Activated CD4-positive, alpha-beta T cell treated with anti-CD3 and anti-CD28 coated beads, Interleukin-10, Interleukin-2, amounts not matched to agents 100 ng/mL and 50 ng/mL, durations not matched to agents 16 hours and 8 hours (primary cell): ENCODE measurements at regions not wholly inside any gene's neighbourhood (a gene's known extent, or its start where the extent isn't known, plus 50 kb on each side); places are given as distances from the start of the nearest gene placed in this dataset.
"Not testable (repeated sequence)": the region's sequence is repeated elsewhere in the genome, so short reads cannot be mapped to it uniquely, and the experiment has no call there.

Experiments
- DNase-seq: peaks from one replicate; pipeline ENCODE4 v3.0.0-alpha.2; 2020

DNA sequence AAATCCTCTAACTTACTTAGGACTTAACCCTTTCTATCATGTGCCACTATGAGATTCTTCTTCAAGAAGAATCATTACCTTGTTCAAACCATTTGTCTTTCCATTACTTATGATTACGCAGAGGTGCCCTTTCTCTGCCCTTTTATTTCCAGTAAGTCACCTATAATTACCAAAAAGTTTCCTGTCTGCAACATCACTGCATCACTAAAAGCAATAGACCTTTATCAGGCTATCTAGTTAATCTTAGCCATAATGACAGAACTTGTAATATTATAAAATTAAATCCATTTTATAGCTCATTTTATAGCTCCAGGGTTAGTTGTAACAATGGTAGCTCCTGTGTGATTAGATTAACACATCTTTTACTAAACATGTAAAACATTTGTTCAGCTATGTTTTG is 673.6 kb upstream of the PITX2 start:
- DNase-seq, result no peak

DNA sequence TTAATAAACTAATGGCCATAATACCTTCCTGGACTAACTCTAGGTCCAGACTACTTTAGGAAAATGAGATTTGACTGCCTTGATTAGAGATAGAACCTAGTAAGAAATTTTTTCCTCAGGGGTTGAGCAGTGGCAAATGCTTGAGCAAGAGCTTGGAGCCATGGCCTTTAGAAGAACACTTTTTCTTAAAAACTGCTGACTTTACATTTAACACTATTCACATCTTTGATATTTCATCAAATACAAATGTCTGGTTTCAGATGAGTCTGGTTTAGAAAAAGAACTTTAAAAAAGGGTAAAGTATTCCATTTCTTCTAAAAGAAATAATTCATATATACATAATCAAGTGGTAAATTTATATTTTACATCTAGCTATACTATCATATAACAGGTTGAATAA is 680.9 kb upstream of the PITX2 start:
- DNase-seq, result no peak

DNA sequence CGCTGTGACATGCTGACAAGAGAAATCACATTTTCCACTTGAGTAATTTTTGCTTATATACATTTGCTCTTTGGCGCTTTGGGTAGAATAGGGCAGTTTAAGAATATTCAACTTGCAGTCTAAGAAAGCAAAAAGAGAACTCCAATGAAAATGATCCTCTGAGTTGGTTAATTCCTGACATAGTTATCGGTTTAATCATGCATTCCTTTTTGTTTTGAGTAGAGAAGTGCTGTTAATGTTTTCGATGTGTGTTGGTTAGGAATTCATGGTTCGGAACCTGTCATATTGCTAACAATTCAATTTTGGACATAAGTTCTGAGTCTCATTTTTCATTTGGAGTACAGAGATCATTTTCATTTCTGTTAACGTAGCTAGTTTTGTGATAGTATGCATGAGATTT is 700.6 kb upstream of the PITX2 start:
- DNase-seq, result no peak

DNA sequence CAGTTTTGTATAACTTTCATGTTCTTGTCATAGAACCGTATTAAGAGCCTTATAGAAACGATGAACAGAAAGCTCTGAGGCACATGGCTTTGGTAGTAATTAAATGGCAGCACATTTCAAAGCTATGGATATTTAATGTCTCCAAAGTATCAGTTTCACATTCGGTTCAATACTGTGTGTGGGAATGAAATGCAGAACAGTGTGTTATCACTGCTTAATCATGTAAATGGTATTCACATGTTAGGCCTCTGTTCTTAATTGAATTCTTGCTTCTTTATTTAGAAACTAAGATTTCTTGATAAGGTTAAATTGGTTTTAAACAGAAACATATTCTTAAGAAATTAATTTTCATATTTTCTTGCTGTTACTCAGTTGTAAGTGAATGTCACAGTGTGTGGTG is 701.0 kb upstream of the PITX2 start:
- no peak for DNase-seq

DNA sequence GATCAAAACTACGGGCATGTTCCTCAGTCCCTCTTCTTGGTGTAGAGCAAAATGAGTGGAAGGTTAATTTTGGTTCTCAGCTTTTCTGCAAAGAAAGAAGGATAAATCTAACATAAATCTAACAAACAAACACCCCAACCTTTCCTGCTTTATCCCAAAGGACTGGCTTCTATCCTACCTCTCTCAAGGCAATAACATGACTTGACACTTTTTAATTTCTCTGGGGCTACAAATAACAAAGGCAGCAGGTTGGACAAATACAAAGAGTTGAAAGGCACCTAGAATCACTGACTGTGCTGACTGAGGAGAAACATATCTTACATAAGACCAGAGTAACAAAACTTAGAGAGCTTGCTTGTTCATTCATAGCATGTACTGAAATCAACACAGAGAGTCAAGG is 703.6 kb upstream of the PITX2 start:
- no peak for DNase-seq

DNA sequence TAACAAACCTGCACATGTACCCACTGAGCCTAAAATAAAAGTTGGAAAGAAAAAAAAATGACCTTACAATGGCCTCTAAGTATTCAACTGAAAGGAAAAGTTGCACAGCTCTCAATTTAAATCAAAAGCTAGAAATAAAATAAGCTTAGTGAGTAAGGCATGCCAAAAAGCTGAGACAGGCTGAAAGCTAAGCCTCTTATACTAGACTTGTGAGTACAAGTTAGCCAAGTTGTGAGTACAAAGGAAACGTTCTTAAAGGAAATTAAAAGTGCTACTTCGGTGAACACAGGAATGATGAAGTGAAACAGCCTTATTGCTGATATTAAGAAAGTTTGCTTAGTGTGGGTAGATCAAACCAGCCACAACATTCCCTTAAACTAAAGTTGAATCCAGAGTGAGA is 707.9 kb upstream of the PITX2 start:
- DNase-seq, result no peak

DNA sequence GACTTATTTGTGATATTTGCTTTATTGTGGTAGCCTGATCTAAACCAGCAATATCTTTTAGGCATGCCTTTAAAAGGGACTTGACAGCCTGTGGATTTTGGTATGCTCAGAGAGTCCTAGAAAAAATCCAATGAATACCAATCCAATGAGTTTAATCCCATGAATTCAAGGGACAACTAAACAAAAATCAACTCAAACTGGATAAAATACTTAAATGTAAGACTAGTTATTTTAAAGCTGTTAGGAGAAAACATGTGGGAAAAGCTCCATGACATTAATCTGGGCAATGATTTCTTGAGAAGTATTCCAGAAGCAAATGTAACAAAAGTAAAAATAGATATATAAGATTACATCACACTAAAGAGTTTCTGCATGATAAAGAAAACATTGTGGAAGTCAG is 711.5 kb upstream of the PITX2 start:
- DNase-seq, result no peak

DNA sequence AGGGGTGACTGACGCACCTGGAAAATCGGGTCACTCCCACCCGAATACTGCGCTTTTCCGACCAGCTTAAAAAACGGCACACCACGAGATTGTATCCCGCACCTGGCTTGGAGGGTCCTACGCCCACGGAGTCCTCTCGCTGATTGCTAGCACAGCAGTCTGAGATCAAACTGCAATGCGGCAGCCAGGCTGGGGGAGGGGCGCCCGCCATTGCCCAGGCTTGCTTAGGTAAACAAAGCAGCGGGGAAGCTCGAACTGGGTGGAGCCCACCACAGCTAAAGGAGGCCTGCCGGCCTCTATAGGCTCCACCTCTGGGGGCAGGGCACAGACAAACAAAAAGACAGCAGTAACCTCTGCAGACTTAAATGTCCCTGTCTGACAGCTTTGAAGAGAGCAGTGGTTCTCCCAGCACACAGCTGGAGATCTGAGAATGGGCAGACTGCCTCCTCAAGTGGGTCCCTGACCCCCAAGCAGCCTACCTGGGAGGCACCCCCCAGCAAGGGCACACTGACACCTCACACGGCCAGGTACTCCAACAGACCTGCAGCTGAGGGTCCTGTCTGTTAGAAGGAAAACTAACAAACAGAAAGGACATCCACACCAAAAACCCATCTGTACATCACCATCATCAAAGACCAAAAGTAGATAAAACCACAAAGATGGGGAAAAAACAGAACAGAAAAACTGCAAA is 714.5 kb upstream of the PITX2 start:
- not testable (repeated sequence) for DNase-seq

DNA sequence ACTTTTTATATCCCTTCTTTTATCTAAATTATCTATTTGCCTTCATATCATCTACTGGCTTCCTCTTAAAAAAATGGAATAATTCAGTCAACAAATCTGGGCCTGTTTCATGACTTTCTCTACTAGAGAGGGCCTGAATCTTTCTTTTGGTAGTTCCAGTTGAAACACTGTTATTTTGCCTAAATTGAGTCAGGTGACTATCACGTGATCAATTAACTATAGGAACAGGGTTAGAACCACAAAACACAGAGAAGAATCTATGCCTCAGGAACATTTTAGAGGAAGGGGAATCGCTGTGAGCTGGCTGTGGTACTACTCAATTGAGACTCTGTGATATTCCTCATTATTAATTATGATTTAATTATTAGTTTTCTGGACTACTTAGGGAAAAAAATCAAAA is 736.7 kb upstream of the PITX2 start:
- no peak for DNase-seq

DNA sequence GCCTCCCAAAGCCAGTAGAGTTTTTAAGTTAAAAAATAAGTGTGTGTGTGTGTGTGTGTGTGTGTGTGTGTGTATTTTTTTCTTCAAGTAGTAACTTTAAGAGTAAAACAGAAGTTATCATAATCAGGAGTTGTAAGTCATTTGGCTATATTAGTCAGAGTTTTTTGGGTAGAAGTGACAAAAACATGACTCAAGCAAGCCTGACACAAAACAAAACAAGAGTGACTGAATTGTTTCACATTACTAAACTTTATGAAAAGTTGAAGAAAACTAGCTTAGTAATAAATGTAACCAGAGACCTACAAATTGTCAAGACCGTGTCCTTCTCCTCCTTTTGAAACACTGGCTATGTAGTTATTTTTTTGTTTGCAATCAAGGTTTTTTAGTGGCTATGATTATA is 738.0 kb upstream of the PITX2 start:
- DNase-seq, result peak; percentile 22

DNA sequence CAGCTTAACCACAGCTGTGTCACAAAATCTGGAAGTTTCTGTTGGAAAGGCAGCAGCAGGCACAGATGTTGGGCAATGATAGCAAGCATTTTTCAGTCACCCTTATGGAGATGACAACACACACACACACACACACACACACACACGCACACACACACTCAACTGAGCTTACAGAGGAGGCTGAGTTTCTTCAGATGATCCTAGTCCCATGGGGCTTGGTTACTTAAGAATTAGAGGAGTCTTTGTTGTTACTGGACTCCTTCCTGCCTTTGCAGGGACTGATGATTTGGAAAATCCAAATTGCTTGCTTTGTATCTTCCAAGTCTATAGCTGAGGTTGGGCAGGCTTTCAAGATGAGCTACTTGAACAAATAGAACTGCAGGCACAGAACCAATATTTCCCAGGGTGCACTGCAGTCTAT is 740.1 kb upstream of the PITX2 start:
- no peak for DNase-seq

DNA sequence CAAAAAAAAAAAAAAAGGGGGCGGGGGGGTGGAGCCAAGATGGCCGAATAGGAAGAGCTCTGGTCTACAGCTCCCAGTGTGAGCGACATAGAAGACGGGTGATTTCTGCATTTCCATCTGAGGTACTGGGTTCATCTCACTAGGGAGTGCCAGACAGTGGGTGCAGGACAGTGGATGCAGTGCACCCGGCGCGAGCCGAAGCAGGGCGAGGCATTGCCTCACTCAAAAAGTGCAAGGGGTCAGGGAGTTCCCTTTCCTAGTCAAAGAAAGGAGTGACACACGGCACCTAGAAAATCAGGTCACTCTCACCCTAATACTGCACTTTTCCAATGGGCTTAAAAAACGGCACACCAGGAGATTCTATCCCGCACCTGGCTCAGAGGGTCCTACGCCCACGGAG is 755.0 kb upstream of the PITX2 start:
- DNase-seq, result not testable (repeated sequence)

DNA sequence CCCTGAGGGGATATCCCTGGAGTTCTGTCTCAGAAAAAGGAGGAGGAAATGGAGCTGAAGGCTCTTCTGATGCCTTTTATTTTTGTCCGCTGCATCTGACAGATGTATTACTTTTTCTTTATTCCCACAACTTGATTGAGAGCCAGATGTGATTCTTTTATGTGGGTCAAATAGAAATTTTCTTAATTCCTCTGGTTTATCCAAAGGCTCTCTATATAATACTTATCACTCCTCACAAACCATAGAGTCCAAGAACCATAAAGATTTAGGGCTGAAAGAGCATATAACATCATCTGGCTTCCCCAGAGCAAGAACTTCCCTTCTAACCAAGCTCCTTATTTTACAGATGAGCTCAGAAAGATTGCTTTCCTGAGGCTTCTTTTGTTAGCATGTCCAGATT is 756.7 kb upstream of the FAM241A start:
- DNase-seq, result no peak

DNA sequence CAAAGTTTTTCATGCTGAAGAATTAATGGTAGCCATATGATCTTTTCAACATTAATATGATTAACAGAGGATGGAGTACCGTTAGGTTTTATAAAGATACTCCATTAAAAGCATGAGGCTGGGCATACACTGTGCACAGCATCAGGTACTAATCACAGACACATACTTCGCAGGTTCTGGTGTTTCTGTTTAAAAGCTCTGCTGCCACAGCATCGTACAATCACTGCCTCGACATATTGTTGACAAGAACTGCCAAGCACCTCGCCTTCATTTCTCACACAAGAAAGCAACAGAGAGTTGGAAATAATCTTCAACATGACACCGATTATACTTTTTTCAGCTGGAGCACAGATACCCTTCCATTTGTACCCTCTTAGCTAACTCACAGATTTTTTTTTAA is 753.4 kb upstream of the FAM241A start:
- no peak for DNase-seq

DNA sequence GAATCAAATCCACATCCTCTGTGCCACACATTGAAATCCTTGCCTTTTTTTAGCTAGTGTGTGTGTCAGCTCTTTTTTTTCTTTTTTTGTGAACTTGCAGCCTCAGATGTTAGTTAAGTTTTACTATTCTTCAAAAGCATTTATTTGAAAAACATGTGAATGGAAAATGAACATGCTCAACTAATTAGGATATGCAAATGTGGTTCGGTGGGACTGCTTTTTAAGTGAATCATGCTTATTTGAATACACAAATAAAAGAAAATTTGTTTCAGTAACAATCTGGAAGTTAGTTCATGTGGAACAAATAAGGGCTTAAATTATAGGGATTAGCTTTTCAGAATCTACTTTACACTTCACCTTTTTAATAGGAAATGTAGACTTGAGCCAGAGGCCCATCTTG is 751.5 kb upstream of the FAM241A start:
- DNase-seq, result no peak

DNA sequence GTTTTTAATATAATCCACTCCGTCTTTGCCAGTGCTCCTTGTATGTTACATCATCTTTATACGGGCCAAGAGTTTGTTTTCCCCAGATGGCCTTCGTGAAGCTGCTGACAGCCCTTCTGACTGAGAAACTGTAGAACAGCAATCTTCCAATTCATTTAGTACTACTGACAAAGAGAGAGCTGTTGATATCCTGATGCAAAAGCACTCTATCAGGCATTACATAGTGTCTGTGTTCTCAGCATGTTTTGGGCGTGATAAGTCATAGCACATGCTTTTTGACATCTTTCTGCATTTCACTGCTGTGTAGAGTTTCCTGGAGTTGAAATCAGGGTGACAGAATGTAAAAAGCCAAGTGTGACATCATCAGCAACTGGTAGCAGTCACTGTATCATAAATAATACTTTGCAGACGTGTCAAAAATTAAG is 746.3 kb upstream of the FAM241A start:
- no peak for DNase-seq

DNA sequence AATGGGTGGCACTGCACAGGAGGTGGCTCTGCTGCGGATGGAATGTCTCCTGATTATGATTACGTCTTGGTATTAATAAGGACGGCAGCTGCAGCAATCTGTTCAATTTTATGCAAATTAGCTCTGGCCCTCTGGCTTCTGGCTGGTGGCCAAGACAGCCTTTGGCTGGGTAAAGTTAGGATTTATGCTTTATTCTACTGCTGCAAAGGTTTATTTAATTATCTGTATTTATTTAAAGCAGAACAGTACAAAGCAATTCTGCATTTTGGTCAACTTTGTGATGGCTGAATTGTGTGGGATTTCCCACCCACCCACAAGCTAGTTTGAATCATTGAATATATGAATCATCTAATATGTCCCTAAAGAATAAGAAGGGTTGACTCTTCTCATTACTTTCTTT is 745.6 kb upstream of the FAM241A start:
- no peak for DNase-seq

DNA sequence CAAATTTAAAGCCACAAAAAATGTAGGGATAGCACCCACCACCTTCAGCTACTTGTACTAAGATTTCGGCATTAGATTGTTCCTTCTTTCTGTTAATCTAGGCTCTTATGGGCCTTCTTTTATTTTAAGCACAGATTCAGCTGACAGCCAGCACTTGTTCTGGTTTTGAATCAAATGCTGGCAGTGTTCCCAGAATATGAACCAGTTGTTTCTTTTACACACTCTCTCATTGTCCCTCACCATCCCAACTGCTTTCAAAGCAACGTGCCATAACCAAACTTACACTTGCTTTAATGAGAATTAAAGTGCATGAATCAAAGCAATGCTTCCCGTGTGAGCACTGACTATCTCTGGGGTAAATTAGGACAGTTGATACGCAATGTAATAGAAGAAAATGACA is 744.5 kb upstream of the FAM241A start:
- no peak for DNase-seq

DNA sequence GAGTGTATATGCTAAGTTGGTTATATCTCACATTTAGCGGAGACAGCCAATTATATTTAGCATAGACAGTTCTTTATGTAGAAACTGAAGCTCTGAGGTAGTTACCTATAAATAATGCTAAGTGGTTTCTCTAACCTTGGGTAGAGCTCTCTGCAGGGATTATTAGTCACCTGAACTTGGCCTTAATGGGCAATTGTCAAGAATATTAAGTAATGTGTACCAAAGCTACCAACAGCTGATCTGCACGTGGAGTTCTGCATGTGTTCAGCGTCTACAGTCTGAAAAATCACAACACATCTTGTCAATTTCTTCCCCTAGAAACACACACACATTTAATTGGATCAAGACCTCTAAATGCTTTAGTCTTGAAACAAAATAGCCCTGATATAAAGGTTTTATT is 740.6 kb upstream of the FAM241A start:
- DNase-seq, result no peak

DNA sequence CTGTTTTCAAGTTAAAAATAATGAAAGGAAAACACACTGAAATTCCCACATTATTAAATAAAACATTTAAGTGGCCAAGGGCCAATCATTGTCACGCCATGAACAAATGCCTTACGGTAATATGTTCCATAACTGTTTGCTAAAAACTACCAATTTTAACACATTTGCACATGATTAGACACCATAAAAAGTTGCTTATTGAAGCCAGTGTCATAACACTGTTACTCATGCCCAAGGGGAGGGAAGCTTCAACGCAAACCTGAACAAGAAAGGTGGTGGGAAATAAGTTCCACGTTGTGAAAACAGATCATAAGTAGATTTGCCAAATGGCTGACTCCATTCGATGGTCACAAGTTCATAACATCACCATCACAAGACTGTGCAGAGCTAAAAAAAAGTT is 739.3 kb upstream of the FAM241A start:
- DNase-seq, result no peak

DNA sequence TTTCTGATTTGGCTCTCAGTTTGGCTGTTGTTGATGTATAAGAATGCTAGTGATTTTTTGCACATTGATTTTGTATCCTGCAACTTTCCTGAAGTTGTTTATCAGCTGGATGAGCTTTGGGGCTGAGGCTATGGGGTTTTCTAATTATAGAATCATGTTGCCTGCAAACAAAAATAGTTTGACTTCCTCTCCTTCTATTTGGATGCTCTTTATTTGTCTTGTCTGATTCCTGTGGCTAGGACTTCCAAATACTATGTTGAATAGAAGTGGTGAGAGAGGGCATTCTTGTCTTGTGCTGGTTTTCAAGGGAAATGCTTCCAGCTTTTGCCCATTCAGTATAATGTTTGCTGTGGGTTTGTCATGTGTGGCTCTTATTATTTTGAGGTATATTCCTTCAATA is 734.7 kb upstream of the FAM241A start:
- no peak for DNase-seq

DNA sequence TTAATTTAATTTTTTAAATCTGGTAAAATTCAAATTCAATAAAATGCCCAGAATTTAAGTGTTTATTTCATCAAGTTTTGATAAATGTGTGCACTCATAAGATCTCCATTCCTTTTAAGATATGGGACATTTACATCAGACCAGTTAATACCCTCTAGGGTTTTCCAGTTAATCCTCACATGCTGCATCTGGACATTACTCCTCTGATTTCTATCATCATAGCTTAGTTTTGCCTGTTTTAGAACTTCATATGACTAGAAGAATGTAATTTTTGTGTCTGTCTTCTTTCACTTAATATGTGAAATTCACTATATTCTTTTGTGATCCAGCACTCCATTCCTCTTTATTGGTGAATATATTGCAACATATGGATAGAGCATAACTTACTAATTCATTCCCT is 727.7 kb upstream of the FAM241A start:
- DNase-seq, result no peak

DNA sequence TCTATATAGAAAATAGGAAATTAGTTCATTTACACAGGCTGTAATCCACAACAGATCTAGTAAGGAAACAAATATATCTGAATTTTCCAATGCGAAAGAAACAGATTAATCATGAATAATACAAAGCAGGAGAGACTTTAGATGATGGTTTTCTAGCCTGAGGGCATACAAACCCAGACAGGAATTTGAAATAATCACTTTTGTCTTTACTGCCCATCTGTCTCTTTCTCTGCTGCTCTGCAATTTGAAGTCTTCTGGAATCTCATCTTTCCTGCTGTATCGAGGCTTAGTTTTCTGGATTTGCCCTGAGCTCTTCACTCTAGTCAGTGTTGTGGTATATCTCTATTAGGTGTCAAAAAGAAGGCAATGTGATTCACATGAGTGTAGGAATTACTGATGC is 711.8 kb upstream of the FAM241A start:
- no peak for DNase-seq

DNA sequence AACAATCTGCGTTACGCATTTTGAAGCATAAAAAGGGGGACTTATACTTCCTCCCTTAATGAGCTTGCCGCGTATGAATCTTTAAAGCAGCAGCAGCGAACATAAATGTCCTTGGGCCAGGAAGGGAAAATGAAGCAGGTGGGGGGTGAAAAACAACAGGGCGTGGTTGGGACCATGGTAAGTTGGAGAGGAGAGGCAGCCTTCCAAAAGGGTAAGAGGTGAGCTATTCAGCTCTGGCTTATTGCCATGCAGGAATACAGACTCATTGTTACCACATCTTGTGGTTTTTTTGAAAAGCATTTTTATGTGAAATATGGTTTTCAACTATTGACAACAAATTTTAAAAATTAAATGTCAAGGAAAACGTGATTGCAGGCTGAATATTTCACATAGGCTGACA is 710.7 kb upstream of the FAM241A start:
- no peak for DNase-seq

DNA sequence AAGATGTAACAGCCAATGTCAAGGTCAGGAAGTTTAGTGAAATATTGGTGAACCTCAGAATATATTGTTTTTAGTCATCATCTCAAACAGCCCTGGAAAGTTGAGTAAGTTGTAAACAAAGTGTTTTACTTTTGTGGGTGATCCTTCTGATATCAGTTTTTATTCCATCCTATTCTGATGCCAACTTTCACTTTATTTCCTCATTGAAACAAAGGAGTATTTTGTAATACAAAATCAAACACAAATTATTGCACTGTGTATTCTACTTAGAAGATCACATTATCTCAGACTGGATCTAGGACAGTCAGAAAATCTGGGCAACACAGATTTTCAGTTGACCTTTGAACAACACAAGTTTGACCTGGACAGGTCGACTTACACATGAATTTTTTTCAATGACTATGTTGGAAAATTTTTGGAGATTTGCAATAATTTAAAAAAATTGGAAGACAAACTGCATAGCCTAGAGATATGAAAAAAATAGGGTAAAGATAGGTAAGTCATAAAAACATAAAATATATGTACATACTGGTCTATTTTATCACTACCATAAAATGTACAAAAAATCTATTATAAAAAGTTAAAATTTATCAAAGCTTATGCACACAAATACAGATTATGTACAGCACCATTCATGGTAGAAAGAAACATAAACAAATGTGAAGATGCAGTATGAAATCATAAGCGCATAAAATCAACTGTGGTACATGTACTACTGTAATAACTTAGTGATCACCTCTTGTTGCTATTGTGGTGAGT is 709.1 kb upstream of the FAM241A start:
- no peak for DNase-seq
